GM23338 (cell line): ENCODE measurements at regions not wholly inside any gene's neighbourhood (a gene's known extent, or its start where the extent isn't known, plus 50 kb on each side); places are given as distances from the start of the nearest gene placed in this dataset.

Experiments
- ATAC-seq: fragments of 200-7000 bp; cut with Tn5 transposase; 3 replicates; pipeline ENCODE4 v1.9.1; 2020
- DNase-seq: peaks from one replicate; pipeline ENCODE4 v3.0.0-alpha.2; 2015; ENCODE audit warnings: low spot score
- H2AFZ ChIP-seq: fragments of 200-600 bp; sonication (generic); 2 replicates; pipeline ENCODE4 v1.8.0; 2016; ENCODE audit warnings: antibody characterized with exemption, mild to moderate bottlenecking, moderate library complexity
- H3F3A ChIP-seq: fragments of 200-600 bp; sonication (generic); replicated peaks from 2 replicates; pipeline ENCODE4 v1.8.0; 2017; ENCODE audit warnings: antibody characterized with exemption, mixed run types, low read depth
- H3K27ac ChIP-seq: fragments of 200-600 bp; sonication (generic); 2 replicates; pipeline ENCODE4 v1.6.1; 2016; ENCODE audit warnings: low read depth
- H3K27me3 ChIP-seq: fragments of 200-600 bp; sonication (generic); 2 replicates; pipeline ENCODE4 v1.8.0; 2016; ENCODE audit warnings: mild to moderate bottlenecking, mixed run types, moderate library complexity; ENCODE audit not compliant: insufficient read depth
- H3K36me3 ChIP-seq: fragments of 200-600 bp; sonication (generic); 2 replicates; pipeline ENCODE4 v1.8.0; 2016; ENCODE audit warnings: mild to moderate bottlenecking; ENCODE audit not compliant: insufficient read depth
- H3K4me1 ChIP-seq: fragments of 200-600 bp; sonication (generic); 2 replicates; pipeline ENCODE4 v1.8.0; 2016; ENCODE audit warnings: mild to moderate bottlenecking, moderate library complexity; ENCODE audit not compliant: insufficient read depth
- H3K4me2 ChIP-seq: fragments of 200-600 bp; sonication (generic); 2 replicates; pipeline ENCODE4 v1.7.1; 2017; ENCODE audit warnings: mixed run types
- H3K4me3 ChIP-seq: fragments of 200-600 bp; sonication (generic); 2 replicates; pipeline ENCODE4 v1.6.1; 2016; ENCODE audit warnings: mixed run types
- H3K79me2 ChIP-seq: fragments of 200-600 bp; sonication (generic); replicated peaks from 2 replicates; pipeline ENCODE4 v1.8.0; 2017; ENCODE audit warnings: mild to moderate bottlenecking; ENCODE audit not compliant: insufficient read depth
- H3K9me2 ChIP-seq: fragments of 200-600 bp; sonication (generic); 2 replicates; pipeline ENCODE4 v1.8.0; 2017; ENCODE audit not compliant: insufficient read depth
- H4K20me1 ChIP-seq: fragments of 200-600 bp; sonication (generic); replicated peaks from 2 replicates; pipeline ENCODE4 v1.8.0; 2017; ENCODE audit warnings: mild to moderate bottlenecking; ENCODE audit not compliant: insufficient read depth
- H3K27ac Mint-ChIP-seq: 2 replicates; pipeline ENCODE4 v1.8.0; 2020; ENCODE audit warnings: inconsistent platforms, mild to moderate bottlenecking, moderate library complexity, mixed read lengths
- H3K27me3 Mint-ChIP-seq: 3 replicates; pipeline ENCODE4 v1.8.0; 2022; ENCODE audit warnings: low read depth, mild to moderate bottlenecking, moderate library complexity, mixed read lengths, inconsistent platforms; ENCODE audit not compliant: insufficient read depth, poor library complexity
- H3K36me3 Mint-ChIP-seq: 3 replicates; pipeline ENCODE4 v1.8.0; 2021; ENCODE audit warnings: low read depth, mild to moderate bottlenecking, inconsistent platforms, moderate library complexity, mixed read lengths
- H3K4me1 Mint-ChIP-seq: 3 replicates; pipeline ENCODE4 v1.8.0; 2020; ENCODE audit warnings: mild to moderate bottlenecking, inconsistent platforms, mixed read lengths
- H3K4me3 Mint-ChIP-seq: 3 replicates; pipeline ENCODE4 v1.8.0; 2021; ENCODE audit warnings: moderate library complexity, mild to moderate bottlenecking, inconsistent platforms, mixed read lengths
- H3K9me3 Mint-ChIP-seq: 3 replicates; pipeline ENCODE4 v1.8.0; 2020; ENCODE audit warnings: moderate library complexity, mild to moderate bottlenecking, inconsistent platforms, mixed read lengths
- CREB1 ChIP-seq: fragments of 250-450 bp; sonication (Bioruptor Pico); IDR thresholded peaks from 2 replicates; pipeline ENCODE4 v1.5.0; 2020; ENCODE audit warnings: low read depth, mild to moderate bottlenecking, moderate library complexity
- CTCF ChIP-seq, 2 experiments: fragments of 200-600 bp in 1 of 2; sonication (generic) in 1 of 2; conservative IDR thresholded peaks; 2 replicates each; pipeline versions ENCODE4 v1.5.1 to v1.6.1; 2016 to 2017; ENCODE audit warnings: antibody characterized with exemption in 2 of 2, low read depth in 2 of 2, mild to moderate bottlenecking in 2 of 2, moderate library complexity in 1 of 2
- EZH2 ChIP-seq: fragments of 200-600 bp; sonication (generic); IDR thresholded peaks from one replicate; pipeline ENCODE4 v1.8.0; 2017; ENCODE audit warnings: antibody characterized with exemption, mild to moderate bottlenecking, low read depth; ENCODE audit not compliant: unreplicated experiment
- EZH2phosphoT487 ChIP-seq: fragments of 200-600 bp; sonication (generic); IDR thresholded peaks from one replicate; pipeline ENCODE4 v1.8.1; 2018; ENCODE audit warnings: antibody characterized with exemption; ENCODE audit not compliant: unreplicated experiment
- JUNB ChIP-seq: IDR thresholded peaks from one replicate; pipeline ENCODE4 v1.6.1; 2016; ENCODE audit warnings: antibody characterized with exemption; ENCODE audit not compliant: unreplicated experiment
- NANOG ChIP-seq: IDR thresholded peaks from 2 replicates; pipeline ENCODE4 v1.6.1; 2016; ENCODE audit warnings: antibody characterized with exemption, borderline replicate concordance
- POLR2AphosphoS5 ChIP-seq: IDR thresholded peaks from 2 replicates; pipeline ENCODE4 v1.6.1; 2016; ENCODE audit warnings: antibody characterized with exemption, low read depth
- REST ChIP-seq: IDR thresholded peaks from one replicate; pipeline ENCODE4 v1.6.1; 2018; ENCODE audit warnings: antibody characterized with exemption; ENCODE audit not compliant: unreplicated experiment
- STAT1 ChIP-seq: IDR thresholded peaks from one replicate; pipeline ENCODE4 v1.6.1; 2016; ENCODE audit warnings: antibody characterized with exemption; ENCODE audit not compliant: unreplicated experiment
- ZNF114 ChIP-seq: fragments of 250-450 bp; sonication (Bioruptor Pico); IDR thresholded peaks from 2 replicates; pipeline ENCODE4 v1.5.0; 2020; ENCODE audit warnings: mild to moderate bottlenecking, moderate library complexity

DNA sequence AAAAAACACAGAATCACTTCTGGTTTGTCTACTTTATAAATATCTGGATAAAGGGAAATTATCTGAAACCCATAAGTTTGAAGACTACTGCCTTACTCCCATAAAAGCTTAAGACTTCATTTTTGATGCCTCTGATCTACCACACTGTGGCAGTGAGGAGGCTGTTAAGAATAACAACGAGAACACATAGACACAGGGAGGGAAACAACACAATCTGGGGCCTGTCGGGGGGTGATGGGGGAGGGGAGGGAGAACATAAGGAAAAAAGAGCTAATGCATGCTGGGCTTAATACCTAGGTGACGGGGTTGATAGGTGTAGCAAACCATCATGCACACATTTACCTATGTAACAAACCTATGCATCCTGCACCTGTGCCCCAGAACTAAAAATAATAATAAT, 573.7 kb downstream of the GBA3 start (continued):
- TF ChIP-seq REST (no peak), ZNF114 (CRISPR knock-in tag) (no peak), STAT1 (no peak)

- peak overlapping the region; percentile 70 for H3K27ac Mint-ChIP-seq
- Histone ChIP-seq H3K36me3 (no peaks in the 10 kb centered on the region), H3K4me1 (no peaks in the 10 kb centered on the region), H3K4me2 (no peak overlapping the region), H2AFZ (no peak overlapping the region), H3K27ac (no peak overlapping the region), H3K79me2 (no peaks in the 10 kb centered on the region), H3K27me3 (no peaks in the 10 kb centered on the region), H3K9me2 (no peaks in the 10 kb centered on the region), H3K4me3 (no peak overlapping the region), H3F3A (no peaks in the 10 kb centered on the region), H4K20me1 (no peaks in the 10 kb centered on the region)
- no peak for DNase-seq
- H3K27me3 Mint-ChIP-seq, result no peaks in the 10 kb centered on the region
- H3K36me3 Mint-ChIP-seq, result no peaks in the 10 kb centered on the region
- no peaks in the 10 kb centered on the region for H3K9me3 Mint-ChIP-seq
- no peak overlapping the region for H3K4me3 Mint-ChIP-seq
- no peaks in the 10 kb centered on the region for H3K4me1 Mint-ChIP-seq
- ATAC-seq, result no peak
- no peak for TF ChIP-seq REST
- no peak for TF ChIP-seq POLR2AphosphoS5
- no peak for TF ChIP-seq EZH2
- TF ChIP-seq CREB1, result no peak
- TF ChIP-seq CTCF (conservative IDR thresholded peaks at IDR 0.05; ENCODE audit: low read depth in 2 of 2), result no peak
- no peak for TF ChIP-seq STAT1
- TF ChIP-seq JUNB, result no peak
- no peak for TF ChIP-seq EZH2phosphoT487
- no peak for TF ChIP-seq NANOG
- TF ChIP-seq ZNF114 (CRISPR knock-in tag), result no peak
Observed at GRCh38 chr4:23260511-23260910, 567.8 kb downstream of the GBA3 start.
